ENCODE measurements at regions not wholly inside any gene's neighbourhood (a gene's known extent, or its start where the extent isn't known, plus 50 kb on each side); places are given as distances from the start of the nearest gene placed in this dataset.

- no peak for DNase-seq (ENCODE audit: low read depth)
These were observed 215.8 kb upstream of the RREB1 start for GRCh38 chr6:6891949-6892461.

GRCh38 chr6:6892744-6893583 is 214.8 kb upstream of the RREB1 start:
- no peak for DNase-seq (ENCODE audit: low read depth)

DNA sequence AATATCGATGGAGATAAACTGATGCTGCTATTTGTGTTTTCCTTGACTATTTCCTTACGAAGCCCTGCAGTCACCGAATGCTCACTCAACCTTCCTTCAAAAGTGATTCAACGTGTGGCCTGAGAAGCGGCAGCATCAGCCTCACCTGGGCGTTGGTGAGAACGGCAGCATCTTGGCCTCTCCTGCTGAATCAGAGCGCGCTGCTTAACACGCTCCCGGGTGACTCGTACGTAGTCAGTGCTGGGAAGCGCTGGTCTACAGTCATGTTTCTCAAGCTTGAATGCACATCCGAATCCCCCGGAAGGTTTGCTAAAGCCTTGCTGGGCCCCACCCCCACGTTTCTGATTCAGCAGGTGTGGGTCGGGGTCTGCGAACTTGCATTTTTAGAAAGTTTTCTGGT is 214.1 kb upstream of the RREB1 start:
- DNase-seq (ENCODE audit: low read depth), result no peak

- DNase-seq (ENCODE audit: low read depth), result no peak
These were observed 211.8 kb upstream of the RREB1 start for GRCh38 chr6:6895929-6896328.

DNA sequence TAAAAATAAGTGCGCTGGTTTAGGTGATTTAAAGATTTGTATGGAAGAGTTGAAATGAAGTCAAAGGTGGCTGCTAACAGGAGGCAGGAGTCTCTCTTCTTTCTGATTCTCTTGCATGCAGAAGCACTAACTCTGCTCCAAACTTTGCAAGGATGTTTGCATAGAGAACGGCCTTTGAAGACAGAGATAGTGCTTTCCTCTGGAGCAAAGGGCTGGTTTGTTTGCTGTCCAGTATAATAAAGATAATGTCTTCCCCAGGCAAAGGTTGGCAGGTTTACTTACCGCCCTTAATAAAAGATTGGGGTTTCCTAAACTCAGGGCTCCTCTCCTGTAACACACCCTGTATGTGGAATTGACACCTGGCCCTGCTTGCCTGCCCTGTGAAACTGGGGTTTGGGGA is 210.6 kb upstream of the RREB1 start:
- no peak for DNase-seq (ENCODE audit: low read depth)

- DNase-seq (ENCODE audit: low read depth), result no peak
These were observed 207.1 kb upstream of the RREB1 start for GRCh38 chr6:6900569-6901204.

- no peak for DNase-seq (ENCODE audit: low read depth)
These were observed 206.5 kb upstream of the RREB1 start for GRCh38 chr6:6901205-6901719.

DNA sequence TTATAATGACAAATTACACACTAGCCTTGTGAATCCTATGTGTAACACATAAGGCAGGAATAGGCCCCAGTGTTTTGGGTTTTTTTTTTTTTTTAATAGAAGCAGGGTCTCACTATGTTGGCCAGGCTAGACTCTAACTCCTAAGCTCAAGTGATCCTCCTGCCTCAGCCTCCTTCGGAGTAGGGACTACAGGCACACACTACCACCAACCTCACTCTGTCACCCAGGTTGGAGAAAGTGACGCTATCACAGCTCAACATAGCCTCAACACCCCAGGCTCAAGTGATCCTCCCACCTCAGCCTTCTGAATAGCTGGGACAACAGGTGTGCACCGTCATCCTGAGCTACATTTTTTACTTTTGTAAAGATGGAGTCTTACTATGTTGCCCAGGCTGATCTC is 205.8 kb upstream of the RREB1 start:
- DNase-seq (ENCODE audit: low read depth), result no peak

GRCh38 chr6:6905961-6906518 is 201.7 kb upstream of the RREB1 start:
- no peak for DNase-seq (ENCODE audit: low read depth)

GRCh38 chr6:6906570-6907213 is 201.1 kb upstream of the RREB1 start:
- no peak for DNase-seq (ENCODE audit: low read depth)

GRCh38 chr6:6907286-6907685 is 200.5 kb upstream of the RREB1 start:
- DNase-seq (ENCODE audit: low read depth), result no peak

- no peak for DNase-seq (ENCODE audit: low read depth)
These were observed 199.6 kb upstream of the RREB1 start for GRCh38 chr6:6908121-6908520.

DNA sequence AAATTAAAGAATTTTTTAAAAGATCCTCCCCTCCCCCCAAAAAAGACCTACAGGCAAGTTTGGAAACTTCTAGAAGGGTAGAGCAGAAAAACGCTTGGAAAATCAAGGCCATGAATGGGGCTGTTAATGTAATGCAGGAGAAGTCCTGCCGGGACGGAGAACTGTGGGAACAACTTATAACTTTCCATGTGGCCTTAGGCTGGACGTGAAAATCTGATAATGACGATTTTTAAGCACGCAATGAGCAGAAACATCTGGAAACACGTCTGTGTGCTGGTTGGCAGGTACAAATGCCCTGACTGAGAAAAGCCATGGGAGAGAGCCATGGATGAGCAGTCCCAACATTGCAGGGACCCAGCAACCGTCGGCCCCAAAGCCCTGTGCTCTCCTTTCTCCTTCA is 198.7 kb upstream of the RREB1 start:
- DNase-seq (ENCODE audit: low read depth), result no peak

- DNase-seq (ENCODE audit: low read depth), result no peak
These were observed 196.9 kb upstream of the RREB1 start for GRCh38 chr6:6910734-6911295.

DNA sequence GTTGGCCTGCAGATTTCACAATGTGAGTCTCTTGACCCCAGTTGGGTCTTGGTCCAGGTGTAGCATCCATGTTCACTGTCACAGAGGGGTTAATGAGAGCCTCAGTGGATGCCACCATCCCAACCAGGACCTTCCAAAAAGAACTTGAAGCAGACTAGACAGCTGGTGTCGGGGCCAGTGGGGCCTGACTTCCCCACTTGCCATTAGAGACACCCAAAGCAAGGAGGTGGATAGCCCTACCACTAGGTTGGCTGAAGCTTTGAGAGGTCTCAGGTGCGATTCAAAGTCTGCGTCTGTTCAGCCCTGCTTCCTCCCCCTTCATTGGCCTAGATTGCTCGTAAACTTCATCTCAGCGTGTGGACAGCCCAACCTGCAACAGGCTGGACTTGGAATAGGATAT is 196.4 kb upstream of the RREB1 start:
- DNase-seq (ENCODE audit: low read depth), result no peak

GRCh38 chr6:6912817-6913744 is 194.7 kb upstream of the RREB1 start:
- no peak for DNase-seq (ENCODE audit: low read depth)

DNA sequence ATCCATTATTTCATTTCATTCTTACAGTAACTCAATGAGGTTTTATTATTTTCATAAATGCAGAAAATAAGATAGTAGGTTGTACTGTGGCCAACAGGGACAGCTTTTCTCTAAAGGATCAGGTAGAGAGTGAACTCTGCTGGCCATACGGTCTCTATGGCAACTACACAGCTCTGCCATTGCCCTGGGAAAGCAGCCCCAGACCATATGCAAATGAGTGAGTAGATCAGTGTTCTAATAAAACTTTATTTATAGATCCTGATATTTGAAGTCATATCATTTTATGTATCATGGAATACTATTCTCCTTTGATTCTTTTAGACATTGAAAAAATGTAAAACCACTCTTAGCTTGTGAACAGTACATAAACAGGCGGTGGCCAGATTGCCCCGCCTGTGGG is 192.5 kb upstream of the RREB1 start:
- DNase-seq (ENCODE audit: low read depth), result no peak

DNA sequence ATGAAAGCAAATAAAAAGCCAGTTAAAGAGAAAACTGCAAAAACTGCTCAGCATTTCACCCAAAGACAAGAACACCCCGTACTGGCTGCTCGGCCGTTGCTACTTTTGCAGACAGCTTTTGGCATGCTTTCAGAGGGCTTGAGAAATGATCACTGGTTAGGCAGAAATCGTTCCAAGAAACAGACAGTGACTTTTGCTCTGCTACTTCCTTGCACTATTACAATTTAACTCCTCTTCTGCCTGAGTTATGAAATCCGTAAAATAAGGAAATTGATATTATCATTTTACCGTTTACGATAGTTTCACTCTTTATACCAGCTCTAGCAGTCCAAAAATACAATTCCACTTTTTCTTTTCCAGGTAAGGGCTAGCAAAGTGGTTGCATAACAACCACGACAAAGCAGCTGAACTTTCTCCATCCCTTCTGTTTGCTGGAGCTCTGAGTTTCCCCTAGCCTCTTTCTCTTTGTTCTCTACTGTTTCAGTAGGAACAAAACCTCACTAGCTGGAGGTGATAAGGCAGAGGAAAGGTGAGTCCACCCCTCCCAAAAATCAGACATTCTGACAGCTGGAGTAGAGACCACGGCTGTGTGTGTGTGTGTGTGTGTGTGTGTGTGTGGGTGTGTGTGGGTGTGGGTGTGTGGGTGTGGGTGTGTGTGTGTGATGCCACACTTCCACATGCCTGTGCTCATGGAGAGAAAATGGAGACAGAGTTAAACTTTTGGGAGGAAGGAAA is 191.8 kb upstream of the RREB1 start:
- DNase-seq (ENCODE audit: low read depth), result no peak

DNA sequence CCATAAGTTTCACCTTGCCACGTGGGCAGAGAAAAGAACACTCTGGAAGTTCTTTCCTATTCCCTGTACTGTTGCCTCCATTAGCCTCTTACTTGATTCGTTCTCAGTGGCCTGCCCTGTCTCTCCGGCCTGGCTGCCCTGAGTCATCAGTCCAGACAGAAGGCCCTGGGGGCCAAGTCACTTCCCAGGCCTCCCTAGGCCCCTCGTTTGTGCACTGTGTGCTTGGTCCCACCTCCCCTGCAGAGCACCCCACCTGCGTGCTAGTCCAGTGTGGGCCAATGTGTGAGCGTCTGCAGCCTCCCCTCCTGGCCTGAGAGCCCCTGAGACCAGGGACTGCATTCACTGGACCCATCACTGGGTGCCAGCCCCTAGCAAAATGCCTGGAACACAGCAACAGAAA is 191.2 kb upstream of the RREB1 start:
- no peak for DNase-seq (ENCODE audit: low read depth)

- DNase-seq (ENCODE audit: low read depth), result no peak
These were observed 189.4 kb upstream of the RREB1 start for GRCh38 chr6:6918216-6918983.

All from stimulated activated CD8-positive, alpha-beta memory T cell treated with anti-CD3 and anti-CD28 coated beads, Interleukin-15, amount 100 ng/mL, for 1 hour (primary cell).